HCT116 (cell line): ENCODE measurements at regions not wholly inside any gene's neighbourhood (a gene's known extent, or its start where the extent isn't known, plus 50 kb on each side); places are given as distances from the start of the nearest gene placed in this dataset.

Source experiments
- ATAC-seq: fragments of 200-7000 bp; cut with Tn5 transposase; 2 replicates; pipeline ENCODE4 v1.9.1; 2020; ENCODE audit warnings: mild to moderate bottlenecking, moderate library complexity
- BruUV-seq: library from RNA; stranded (reverse); fragments of 400-500 nt; replicated peaks from 2 replicates; lab custom pipeline; 2021; lab: Mats Ljungman, UMichigan
- CTCF ChIA-PET: fragments of 300-600 bp; sonication (Branson Sonifier 250); formaldehyde crosslinking; loops from one replicate; lab custom pipeline; 2021; ENCODE audit warnings: antibody characterized with exemption; lab: Charles Lee
- POLR2A ChIA-PET: fragments of 300-600, 350-600 bp; sonication (Branson Sonifier 250); formaldehyde crosslinking; loops from one replicate; lab custom pipeline; 2021; ENCODE audit warnings: antibody characterized with exemption; lab: Charles Lee
- RAD21 ChIA-PET, 2 experiments: fragments of 300-600 bp; sonication (Branson Sonifier 250); formaldehyde crosslinking; loops; one replicate each; lab custom pipeline; 2023; ENCODE audit warnings: low total read pairs in 2 of 2; ENCODE audit not compliant: uncharacterized antibody in 2 of 2, unreplicated experiment in 2 of 2, low non-redundant PET in 1 of 2; lab: Charles Lee
- DNase-seq: peaks from one replicate; pipeline ENCODE4 v3.0.0-alpha.2; 2010; ENCODE audit warnings: low read depth, low spot score
- H2AFZ ChIP-seq: fragments of 200-600 bp; shearing (Covaris generic), sonication (generic); 2 replicates; pipeline ENCODE4 v1.6.1; 2017; ENCODE audit warnings: low read depth, mixed run types, mixed read lengths, antibody characterized with exemption, low read length; ENCODE audit not compliant: poor library complexity, severe bottlenecking
- H3K27ac ChIP-seq: 2 replicates; pipeline ENCODE4 v1.5.1; 2012; ENCODE audit warnings: low read depth, low read length
- H3K27me3 ChIP-seq: fragments of 200-600 bp; sonication (generic); 2 replicates; pipeline ENCODE4 v1.6.1; 2016; ENCODE audit warnings: mixed run types, low read length, mixed read lengths; ENCODE audit not compliant: insufficient read depth
- H3K36me3 ChIP-seq, 2 experiments: fragments of 200-500 bp in 1 of 2; fragments of 200-600 bp in 1 of 2; sonication (Bioruptor generic) in 1 of 2; sonication (generic) in 1 of 2; 2 replicates each; pipeline versions ENCODE4 v1.5.1 to v1.6.1; 2014 to 2016; ENCODE audit warnings: low read length in 2 of 2, inconsistent platforms in 1 of 2, mixed read lengths in 1 of 2, mixed run types in 1 of 2; ENCODE audit not compliant: insufficient read depth in 2 of 2, control insufficient read depth in 1 of 2
- H3K4me1 ChIP-seq, 2 experiments: fragments of 200-600 bp in 1 of 2; sonication (generic) in 1 of 2; 2 replicates each; pipeline versions ENCODE4 v1.5.1 to v1.6.1; 2012 to 2017; ENCODE audit warnings: low read length in 2 of 2, inconsistent platforms in 1 of 2, mild to moderate bottlenecking in 1 of 2, mixed read lengths in 1 of 2, mixed run types in 1 of 2, moderate library complexity in 1 of 2; ENCODE audit not compliant: insufficient read depth in 2 of 2, control insufficient read depth in 1 of 2
- H3K4me2 ChIP-seq: fragments of 200-600 bp; sonication (generic); 2 replicates; pipeline ENCODE4 v1.6.1; 2017; ENCODE audit warnings: mixed run types, low read length, mixed read lengths
- H3K4me3 ChIP-seq, 2 experiments: fragments of 200-600 bp in 1 of 2; sonication (generic) in 1 of 2; replicated peaks in 1 of 2; 2 replicates each; pipeline ENCODE4 v1.5.1; 2011 to 2016; ENCODE audit warnings: low read length in 2 of 2, control low read depth in 1 of 2, low read depth in 1 of 2, mild to moderate bottlenecking in 1 of 2, mixed read lengths in 1 of 2, mixed run types in 1 of 2
- H3K79me2 ChIP-seq: fragments of 200-600 bp; sonication (generic); 2 replicates; pipeline ENCODE4 v1.6.1; 2017; ENCODE audit warnings: mild to moderate bottlenecking, mixed run types, low read length, moderate library complexity, mixed read lengths; ENCODE audit not compliant: insufficient read depth
- H3K9ac ChIP-seq: fragments of 200-600 bp; sonication (generic); 2 replicates; pipeline ENCODE4 v1.6.1; 2016; ENCODE audit warnings: low read length, mixed read lengths
- H3K9me2 ChIP-seq: fragments of 200-600 bp; sonication (generic), shearing (Covaris generic); 2 replicates; pipeline ENCODE4 v1.6.1; 2017; ENCODE audit warnings: mixed run types, mild to moderate bottlenecking, moderate library complexity; ENCODE audit not compliant: insufficient read depth
- H3K9me3 ChIP-seq, 2 experiments: fragments of 200-500 bp in 1 of 2; fragments of 200-600 bp in 1 of 2; sonication (Bioruptor generic) in 1 of 2; sonication (generic) in 1 of 2; 2 replicates each; pipeline ENCODE4 v1.6.1; 2014 to 2017; ENCODE audit warnings: low read length in 2 of 2, mixed read lengths in 2 of 2, inconsistent platforms in 1 of 2, low read depth in 1 of 2, mild to moderate bottlenecking in 1 of 2, mixed run types in 1 of 2, moderate library complexity in 1 of 2; ENCODE audit not compliant: control insufficient read depth in 1 of 2, insufficient read depth in 1 of 2
- H4K20me1 ChIP-seq: fragments of 200-600 bp; sonication (generic), shearing (Covaris generic); 2 replicates; pipeline ENCODE4 v1.6.1; 2017; ENCODE audit warnings: mixed run types, mild to moderate bottlenecking, moderate library complexity; ENCODE audit not compliant: insufficient read depth
- CEBPB ChIP-seq: IDR thresholded peaks from 2 replicates; pipeline ENCODE4 v1.6.1; 2012; ENCODE audit warnings: low read depth
- EGR1 ChIP-seq: IDR thresholded peaks from 2 replicates; pipeline ENCODE4 v1.6.1; 2012; ENCODE audit warnings: low read depth
- ELF1 ChIP-seq: IDR thresholded peaks from 2 replicates; pipeline ENCODE4 v1.6.1; 2012; ENCODE audit warnings: low read depth, borderline replicate concordance
- EZH2 ChIP-seq: fragments of 200-600 bp; sonication (generic); IDR thresholded peaks from 2 replicates; pipeline ENCODE4 v1.6.1; 2017; ENCODE audit warnings: antibody characterized with exemption, mixed run types
- FOSL1 ChIP-seq: IDR thresholded peaks from 2 replicates; pipeline ENCODE4 v1.6.1; 2012; ENCODE audit warnings: low read depth
- JUND ChIP-seq: IDR thresholded peaks from 2 replicates; pipeline ENCODE4 v1.6.1; 2012
- POLR2A ChIP-seq: IDR thresholded peaks from 2 replicates; pipeline ENCODE4 v1.7.0; 2011; ENCODE audit warnings: borderline replicate concordance; ENCODE audit not compliant: insufficient read depth, insufficient read length; ENCODE audit errors: extremely low read depth
- POLR2AphosphoS5 ChIP-seq: IDR thresholded peaks from 2 replicates; pipeline ENCODE4 v1.6.1; 2011; ENCODE audit warnings: mild to moderate bottlenecking, low read depth, low read length, moderate library complexity
- REST ChIP-seq: IDR thresholded peaks from 2 replicates; pipeline ENCODE4 v1.6.1; 2012; ENCODE audit warnings: low read depth
- SRF ChIP-seq: IDR thresholded peaks from 2 replicates; pipeline ENCODE4 v1.6.1; 2012; ENCODE audit warnings: low read depth
- YY1 ChIP-seq: IDR thresholded peaks from 2 replicates; pipeline ENCODE4 v1.6.1; 2011; ENCODE audit warnings: low read length, low read depth, moderate library complexity, mild to moderate bottlenecking; ENCODE audit not compliant: insufficient replicate concordance; ENCODE audit errors: extremely low read depth
- ZFX ChIP-seq: fragments of 450-650 bp; IDR thresholded peaks from 2 replicates; pipeline ENCODE4 v1.6.1; 2017
- intact Hi-C: fragments of 100-400 bp; cut with micrococcal nuclease; formaldehyde crosslinking; loops from 2 replicates; pipeline ENCODE4 v1.10.0; 2022
- TF ChIP-seq, protein P1 (sequence below): IDR thresholded peaks from 2 replicates; pipeline ENCODE4 v1.6.1; 2011; ENCODE audit warnings: mild to moderate bottlenecking, low read length, moderate library complexity; ENCODE audit not compliant: insufficient replicate concordance; ENCODE audit errors: extremely low read depth
- TF ChIP-seq, protein P2 (sequence below), 3 experiments: fragments of 200-600 bp in 1 of 3; sonication (generic) in 1 of 3; IDR thresholded peaks in 2 of 3; conservative IDR thresholded peaks in 1 of 3; 2 replicates each; pipeline ENCODE4 v1.5.1; 2012 to 2017; ENCODE audit warnings: low read depth in 2 of 3, low read length in 2 of 3, antibody characterized with exemption in 1 of 3, borderline replicate concordance in 1 of 3, control low read depth in 1 of 3, mild to moderate bottlenecking in 1 of 3, mixed read lengths in 1 of 3, mixed run types in 1 of 3, moderate library complexity in 1 of 3; ENCODE audit not compliant: insufficient read depth in 1 of 3

- TF ChIP-seq, protein P1, sequence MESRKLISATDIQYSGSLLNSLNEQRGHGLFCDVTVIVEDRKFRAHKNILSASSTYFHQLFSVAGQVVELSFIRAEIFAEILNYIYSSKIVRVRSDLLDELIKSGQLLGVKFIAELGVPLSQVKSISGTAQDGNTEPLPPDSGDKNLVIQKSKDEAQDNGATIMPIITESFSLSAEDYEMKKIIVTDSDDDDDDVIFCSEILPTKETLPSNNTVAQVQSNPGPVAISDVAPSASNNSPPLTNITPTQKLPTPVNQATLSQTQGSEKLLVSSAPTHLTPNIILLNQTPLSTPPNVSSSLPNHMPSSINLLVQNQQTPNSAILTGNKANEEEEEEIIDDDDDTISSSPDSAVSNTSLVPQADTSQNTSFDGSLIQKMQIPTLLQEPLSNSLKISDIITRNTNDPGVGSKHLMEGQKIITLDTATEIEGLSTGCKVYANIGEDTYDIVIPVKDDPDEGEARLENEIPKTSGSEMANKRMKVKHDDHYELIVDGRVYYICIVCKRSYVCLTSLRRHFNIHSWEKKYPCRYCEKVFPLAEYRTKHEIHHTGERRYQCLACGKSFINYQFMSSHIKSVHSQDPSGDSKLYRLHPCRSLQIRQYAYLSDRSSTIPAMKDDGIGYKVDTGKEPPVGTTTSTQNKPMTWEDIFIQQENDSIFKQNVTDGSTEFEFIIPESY, result no peak
These were observed 160.8 kb upstream of the VCX3A start (continued) for GRCh38 chrX:6695717-6696116.

DNA sequence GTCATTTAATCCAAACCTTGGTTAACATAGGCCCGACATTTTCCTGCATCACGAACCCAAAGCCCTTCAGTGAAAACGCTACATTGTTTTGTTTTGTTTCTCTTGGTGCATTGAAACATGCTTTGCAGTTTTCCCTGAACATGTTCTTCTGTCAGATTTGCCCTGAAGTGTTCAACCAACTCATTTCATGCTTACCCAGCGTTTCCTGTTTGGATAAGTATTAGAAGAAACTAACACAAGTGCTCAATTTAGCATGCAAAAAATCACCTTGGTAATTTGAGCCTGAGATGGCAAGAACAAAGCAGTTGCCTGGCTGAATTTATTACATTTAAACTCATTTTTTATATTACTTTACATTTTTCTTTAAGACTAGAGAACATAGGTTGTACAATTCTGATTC, 160.1 kb upstream of the VCX3A start:
- no peak overlapping the region for H3K27ac ChIP-seq

More for the DNA sequence above, 160.1 kb upstream of the VCX3A start:
- no peak for ATAC-seq
- TF ChIP-seq EGR1 (no peak), POLR2A (no peak), ELF1 (no peak), CEBPB (no peak), EZH2 (no peak), ZFX (no peak), SRF (no peak), FOSL1 (no peak), POLR2AphosphoS5 (no peak), YY1 (no peak), REST (no peak), JUND (no peak)
- TF ChIP-seq, protein P2, sequence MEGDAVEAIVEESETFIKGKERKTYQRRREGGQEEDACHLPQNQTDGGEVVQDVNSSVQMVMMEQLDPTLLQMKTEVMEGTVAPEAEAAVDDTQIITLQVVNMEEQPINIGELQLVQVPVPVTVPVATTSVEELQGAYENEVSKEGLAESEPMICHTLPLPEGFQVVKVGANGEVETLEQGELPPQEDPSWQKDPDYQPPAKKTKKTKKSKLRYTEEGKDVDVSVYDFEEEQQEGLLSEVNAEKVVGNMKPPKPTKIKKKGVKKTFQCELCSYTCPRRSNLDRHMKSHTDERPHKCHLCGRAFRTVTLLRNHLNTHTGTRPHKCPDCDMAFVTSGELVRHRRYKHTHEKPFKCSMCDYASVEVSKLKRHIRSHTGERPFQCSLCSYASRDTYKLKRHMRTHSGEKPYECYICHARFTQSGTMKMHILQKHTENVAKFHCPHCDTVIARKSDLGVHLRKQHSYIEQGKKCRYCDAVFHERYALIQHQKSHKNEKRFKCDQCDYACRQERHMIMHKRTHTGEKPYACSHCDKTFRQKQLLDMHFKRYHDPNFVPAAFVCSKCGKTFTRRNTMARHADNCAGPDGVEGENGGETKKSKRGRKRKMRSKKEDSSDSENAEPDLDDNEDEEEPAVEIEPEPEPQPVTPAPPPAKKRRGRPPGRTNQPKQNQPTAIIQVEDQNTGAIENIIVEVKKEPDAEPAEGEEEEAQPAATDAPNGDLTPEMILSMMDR (IDR thresholded peaks at IDR 0.05 in 2 of 3, conservative IDR thresholded peaks at IDR 0.05 in 1 of 3; ENCODE audit: borderline replicate concordance in 1 of 3, insufficient read depth in 1 of 3, low read depth in 2 of 3, low read length in 2 of 3), result no peak
- intact Hi-C loops, result no loop called here
- Histone ChIP-seq H3K9me2 (no peaks in the 10 kb centered on the region), H3K9me3 (no peaks in the 10 kb centered on the region), H3K79me2 (no peaks in the 10 kb centered on the region), H2AFZ (no peak overlapping the region), H3K4me1 (no peaks in the 10 kb centered on the region), H3K4me3 (no peak overlapping the region), H3K4me2 (no peak overlapping the region), H4K20me1 (no peaks in the 10 kb centered on the region), H3K9ac (no peak overlapping the region), H3K27me3 (no peaks in the 10 kb centered on the region), H3K36me3 (no peaks in the 10 kb centered on the region)
- ChIA-PET CTCF (no interaction called here), POLR2A (no interaction called here), RAD21 (no interaction called here)
- DNase-seq, result no peak
- no TSS peak for BruUV-seq
